ENCODE measurements at regions not wholly inside any gene's neighbourhood (a gene's known extent, or its start where the extent isn't known, plus 50 kb on each side); places are given as distances from the start of the nearest gene placed in this dataset.

DNA sequence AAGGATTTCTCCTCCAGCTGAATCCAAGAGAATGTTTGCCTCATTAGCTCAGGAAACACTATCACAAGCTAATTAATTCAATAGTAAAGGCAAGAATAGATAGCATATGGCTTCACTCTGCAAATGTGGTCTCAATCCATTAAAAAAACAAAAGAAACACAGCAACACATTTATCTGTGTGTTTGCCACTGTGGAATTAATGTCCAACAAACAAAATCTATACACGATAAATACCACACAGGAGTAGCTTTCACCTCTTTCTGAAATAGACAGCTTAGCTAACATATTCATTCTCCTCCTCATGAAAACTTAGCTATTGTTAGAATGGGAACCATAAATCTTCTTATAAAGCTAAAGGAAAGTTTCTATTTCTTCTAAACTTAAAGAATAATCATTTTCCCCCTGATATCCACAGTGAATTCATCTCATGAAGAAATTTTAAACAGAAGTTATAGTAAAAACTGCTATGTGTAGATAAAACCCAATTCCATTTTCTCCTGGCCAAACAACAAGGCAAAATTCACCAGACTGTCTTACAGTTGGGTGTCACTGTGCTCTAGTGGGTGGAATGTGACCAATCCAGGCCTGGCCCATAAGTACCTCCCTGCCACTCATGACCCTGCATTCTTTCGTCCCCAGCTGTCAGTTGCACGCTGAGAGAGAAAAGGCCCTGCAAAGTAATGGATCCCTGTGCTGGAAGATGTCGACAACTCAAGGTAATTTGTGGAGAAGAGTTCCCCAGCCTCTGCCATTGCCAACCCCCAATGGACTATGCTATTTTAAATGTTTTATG, 92.9 kb upstream of the NRSN1 start:
- H3K36me3 Mint-ChIP-seq (ENCODE audit: low read depth): no peaks in the 10 kb centered on the region
- H3K4me3 Mint-ChIP-seq: no peak overlapping the region
- ChIA-PET CTCF (no interaction called here), POLR2A (no interaction called here)
- ATAC-seq (ENCODE audit: low read depth): no peak
- TF ChIP-seq, protein P1, sequence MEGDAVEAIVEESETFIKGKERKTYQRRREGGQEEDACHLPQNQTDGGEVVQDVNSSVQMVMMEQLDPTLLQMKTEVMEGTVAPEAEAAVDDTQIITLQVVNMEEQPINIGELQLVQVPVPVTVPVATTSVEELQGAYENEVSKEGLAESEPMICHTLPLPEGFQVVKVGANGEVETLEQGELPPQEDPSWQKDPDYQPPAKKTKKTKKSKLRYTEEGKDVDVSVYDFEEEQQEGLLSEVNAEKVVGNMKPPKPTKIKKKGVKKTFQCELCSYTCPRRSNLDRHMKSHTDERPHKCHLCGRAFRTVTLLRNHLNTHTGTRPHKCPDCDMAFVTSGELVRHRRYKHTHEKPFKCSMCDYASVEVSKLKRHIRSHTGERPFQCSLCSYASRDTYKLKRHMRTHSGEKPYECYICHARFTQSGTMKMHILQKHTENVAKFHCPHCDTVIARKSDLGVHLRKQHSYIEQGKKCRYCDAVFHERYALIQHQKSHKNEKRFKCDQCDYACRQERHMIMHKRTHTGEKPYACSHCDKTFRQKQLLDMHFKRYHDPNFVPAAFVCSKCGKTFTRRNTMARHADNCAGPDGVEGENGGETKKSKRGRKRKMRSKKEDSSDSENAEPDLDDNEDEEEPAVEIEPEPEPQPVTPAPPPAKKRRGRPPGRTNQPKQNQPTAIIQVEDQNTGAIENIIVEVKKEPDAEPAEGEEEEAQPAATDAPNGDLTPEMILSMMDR (IDR thresholded peaks at IDR 0.05): no peak
- no peak for DNase-seq
- H3K9me3 Mint-ChIP-seq: peaks cover 16% of the 10 kb centered on the region
- no peak overlapping the region for H3K27ac Mint-ChIP-seq
- intact Hi-C loops (cut with micrococcal nuclease): no loop called here
- H3K4me1 Mint-ChIP-seq: no peaks in the 10 kb centered on the region
- no peaks in the 10 kb centered on the region for H3K27me3 Mint-ChIP-seq

DNA sequence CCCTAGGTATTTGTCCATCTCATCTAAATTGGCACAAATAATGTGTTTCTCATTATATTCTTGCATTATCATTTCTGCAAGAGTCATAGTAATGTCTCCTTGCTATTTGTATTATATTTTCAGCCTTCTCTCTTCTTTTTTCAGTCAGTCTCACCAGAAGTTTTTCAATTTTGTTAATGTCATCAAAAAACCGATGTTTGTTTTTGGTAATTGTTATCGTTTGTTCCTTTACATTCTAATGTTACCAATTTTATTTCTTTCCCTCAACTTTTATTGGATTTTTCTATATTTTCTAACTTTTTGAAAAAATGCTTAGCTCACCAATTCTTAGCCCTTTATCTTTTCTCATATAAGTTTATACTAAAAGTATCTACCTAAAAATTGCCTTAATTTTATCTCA, 82.2 kb upstream of the NRSN1 start:
- ChIA-PET CTCF (no interaction called here), POLR2A (no interaction called here)
- Mint-ChIP-seq H3K4me1 (no peaks in the 10 kb centered on the region), H3K4me3 (no peak overlapping the region), H3K36me3 (ENCODE audit: low read depth) (no peaks in the 10 kb centered on the region), H3K27ac (no peak overlapping the region), H3K27me3 (no peaks in the 10 kb centered on the region), H3K9me3 (peaks cover 13% of the 10 kb centered on the region)
- no peak for ATAC-seq (ENCODE audit: low read depth)
- DNase-seq: no peak
- TF ChIP-seq, protein P1 (IDR thresholded peaks at IDR 0.05): no peak
- intact Hi-C loops (cut with micrococcal nuclease): no loop called here

DNA sequence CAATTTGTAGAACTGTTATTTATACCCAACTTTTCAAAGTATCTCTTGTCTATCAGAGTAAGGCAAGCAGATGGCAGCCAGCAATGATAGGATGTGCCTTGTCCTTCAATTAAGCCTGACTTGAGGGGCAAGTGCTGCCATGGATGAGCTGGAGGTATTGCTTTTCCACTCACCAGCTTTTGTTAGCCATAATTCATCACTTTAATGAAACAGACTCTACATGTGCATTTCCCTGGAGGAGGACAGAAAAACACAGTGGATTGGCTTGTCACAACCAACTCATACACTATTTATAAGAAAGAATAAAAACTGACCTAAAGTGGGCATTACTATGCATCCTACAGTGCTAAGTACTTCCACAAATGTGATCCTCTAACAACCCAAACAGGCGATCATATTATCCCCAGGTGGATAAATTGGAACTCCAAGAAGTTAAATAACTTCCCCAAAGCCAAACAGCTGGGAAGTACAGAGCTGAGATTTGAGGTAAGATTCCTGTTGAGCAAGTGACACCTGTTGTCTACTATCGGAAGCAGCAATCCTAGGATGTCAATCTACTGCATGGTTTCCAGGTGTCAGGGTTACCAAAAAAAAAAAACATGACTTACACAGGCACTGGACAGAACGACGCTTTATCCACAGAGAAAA, 73.9 kb upstream of the NRSN1 start:
- DNase-seq (no peak), ATAC-seq (ENCODE audit: low read depth) (no peak)
- TF ChIP-seq, protein P1 (IDR thresholded peaks at IDR 0.05): no peak
- ChIA-PET POLR2A (no interaction called here), CTCF (no interaction called here)
- Mint-ChIP-seq H3K4me1 (no peaks in the 10 kb centered on the region), H3K36me3 (ENCODE audit: low read depth) (no peaks in the 10 kb centered on the region), H3K4me3 (no peak overlapping the region), H3K27ac (no peak overlapping the region), H3K27me3 (no peaks in the 10 kb centered on the region), H3K9me3 (peaks cover 3% of the 10 kb centered on the region)
- intact Hi-C loops (cut with micrococcal nuclease): no loop called here

DNA sequence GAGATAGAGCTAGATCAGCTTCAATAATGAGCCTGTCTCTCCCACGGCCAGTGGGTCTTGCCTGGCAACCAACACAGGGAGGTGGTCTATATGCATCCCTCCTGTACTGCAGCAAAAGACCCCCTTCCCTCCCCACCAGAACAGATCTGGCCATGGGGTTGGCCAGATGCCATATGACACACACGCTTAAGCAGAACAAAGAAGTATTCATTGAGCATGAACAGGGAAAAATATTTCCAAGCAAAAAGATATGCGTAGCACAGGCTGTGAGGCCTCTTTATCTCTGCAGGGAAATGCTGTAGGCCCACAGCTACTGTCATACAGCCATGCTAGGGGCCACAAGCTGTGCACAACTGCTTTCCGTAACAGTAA, 73.4 kb upstream of the NRSN1 start:
- Mint-ChIP-seq H3K27me3 (no peaks in the 10 kb centered on the region), H3K4me3 (no peak overlapping the region), H3K4me1 (no peaks in the 10 kb centered on the region), H3K9me3 (peaks cover 3% of the 10 kb centered on the region), H3K36me3 (ENCODE audit: low read depth) (no peaks in the 10 kb centered on the region), H3K27ac (no peak overlapping the region)
- no peak for DNase-seq
- ChIA-PET CTCF (no interaction called here), POLR2A (no interaction called here)
- TF ChIP-seq, protein P1 (IDR thresholded peaks at IDR 0.05): no peak
- no peak for ATAC-seq (ENCODE audit: low read depth)
- intact Hi-C loops (cut with micrococcal nuclease): no loop called here

DNA sequence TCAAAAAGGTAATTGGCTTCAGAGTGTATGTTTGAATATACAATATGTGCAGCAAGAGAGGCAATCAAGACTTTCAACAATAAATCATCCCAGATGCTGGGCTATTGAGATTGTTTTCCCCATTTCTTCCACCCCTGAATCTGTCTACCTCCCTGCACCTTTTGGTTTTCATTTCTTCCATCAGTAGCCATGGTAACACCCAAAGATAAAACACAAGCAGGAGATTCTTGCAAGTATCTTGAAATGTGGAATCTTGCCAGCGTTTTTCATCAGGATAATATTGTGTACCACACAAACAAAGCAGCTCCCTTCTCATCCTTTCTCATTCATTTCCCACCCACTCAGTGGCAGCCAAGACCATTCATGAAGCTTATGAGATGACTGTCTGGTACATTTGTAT, 73.0 kb upstream of the NRSN1 start:
- Mint-ChIP-seq H3K4me3 (no peak overlapping the region), H3K4me1 (no peaks in the 10 kb centered on the region), H3K9me3 (peaks cover 3% of the 10 kb centered on the region), H3K36me3 (ENCODE audit: low read depth) (no peaks in the 10 kb centered on the region), H3K27ac (no peak overlapping the region), H3K27me3 (no peaks in the 10 kb centered on the region)
- ATAC-seq (ENCODE audit: low read depth) (no peak), DNase-seq (no peak)
- intact Hi-C loops (cut with micrococcal nuclease): no loop called here
- TF ChIP-seq, protein P1 (IDR thresholded peaks at IDR 0.05): no peak
- ChIA-PET CTCF (interaction anchor here (1.2 kb wide), 1 partner anchor 11 kb away, joined by 3 read pairs; no protein-coding TSS in a partner anchor), POLR2A (no interaction called here)
